ENCODE measurements at regions not wholly inside any gene's neighbourhood (a gene's known extent, or its start where the extent isn't known, plus 50 kb on each side); places are given as distances from the start of the nearest gene placed in this dataset.
A peak's percentile ranks its signal among the peaks of the same experiment; 100 is the strongest.

DNA sequence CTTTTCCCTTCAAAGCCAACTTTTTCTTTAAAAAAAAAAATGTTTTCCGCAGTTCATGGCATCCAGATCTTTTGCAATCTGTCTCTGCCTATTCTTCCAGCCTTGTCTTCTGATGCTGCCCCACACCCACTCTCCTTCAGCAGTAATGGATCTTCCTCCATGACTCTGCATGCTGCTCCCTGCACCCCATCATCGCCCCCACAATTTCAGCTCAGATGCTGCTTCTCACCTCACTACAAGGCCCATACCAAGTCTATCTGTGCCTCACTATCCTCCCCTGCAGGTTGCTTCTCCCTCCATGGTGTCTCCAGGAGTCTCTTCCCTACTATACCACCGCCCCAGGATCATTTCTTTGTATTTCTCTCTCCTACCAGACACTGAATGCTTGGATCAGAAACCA is 260.6 kb downstream of the ANAPC1 start:
- no peak overlapping the region for H3K14ac ChIP-seq (ENCODE audit: insufficient read length)
- CTCF ChIA-PET (ENCODE audit: partially characterized antibody): interaction anchor here (0.7 to 2.0 kb wide), 3 partner anchors 35 to 80 kb away, joined by 3 to 4 read pairs (median 3); no protein-coding TSS in a partner anchor

More for the DNA sequence above, 260.6 kb downstream of the ANAPC1 start:
- H4K8ac ChIP-seq (ENCODE audit: extremely low read depth, insufficient read depth, low read length): no peak overlapping the region
- no peak overlapping the region for H3K56ac ChIP-seq (replicated peaks; ENCODE audit: insufficient read length, low read depth, low read length)
- H3K4me1 ChIP-seq (replicated peaks in 1 of 4; ENCODE audit: control insufficient read depth in 3 of 4, insufficient read depth in 4 of 4, low read length in 3 of 4): no peaks in the 10 kb centered on the region
- H4K91ac ChIP-seq (replicated peaks; ENCODE audit: insufficient read length, low read length): no peak overlapping the region
- H3K4me2 ChIP-seq (ENCODE audit: insufficient read depth in 1 of 2, low read depth in 2 of 2, low read length in 2 of 2): no peak overlapping the region
- no peak overlapping the region for H3K9ac ChIP-seq (replicated peaks in 1 of 4; ENCODE audit: extremely low read depth in 1 of 4, low read depth in 3 of 4, low read length in 3 of 4)
- H3K36me3 ChIP-seq (ENCODE audit: control insufficient read depth in 2 of 4, insufficient read depth in 4 of 4, low read length in 3 of 4): no peaks in the 10 kb centered on the region
- H3K79me2 ChIP-seq (ENCODE audit: control insufficient read depth in 1 of 2, insufficient read depth in 2 of 2, low read length in 2 of 2): no peaks in the 10 kb centered on the region
- no peak overlapping the region for H3K27ac ChIP-seq (ENCODE audit: low read depth, low read length)
- H2BK5ac ChIP-seq (ENCODE audit: low read depth, low read length): no peak overlapping the region
- H2BK15ac ChIP-seq (ENCODE audit: low read length): no peak overlapping the region
- H3K9me3 ChIP-seq (ENCODE audit: insufficient read depth in 2 of 2, low read depth in 1 of 2, low read length in 1 of 2): no peaks in the 10 kb centered on the region; a peak in 1 of 4 replicates
- no peak overlapping the region for H2BK120ac ChIP-seq (replicated peaks; ENCODE audit: low read depth, low read length)
- H2BK20ac ChIP-seq (ENCODE audit: low read length): no peak overlapping the region
- FAIRE-seq (no peak), DNase-seq (ENCODE audit: low read depth in 1 of 2, low spot score in 2 of 2) (no peak)
- H3K23ac ChIP-seq (ENCODE audit: insufficient read length): no peak overlapping the region
- no peak overlapping the region for H2AFZ ChIP-seq (ENCODE audit: low read length)
- H4K20me1 ChIP-seq (replicated peaks in 1 of 2; ENCODE audit: control insufficient read depth in 1 of 2, insufficient read depth in 2 of 2, low read length in 2 of 2): no peaks in the 10 kb centered on the region
- H2BK12ac ChIP-seq (ENCODE audit: low read depth, low read length): no peak overlapping the region
- H3K4ac ChIP-seq (replicated peaks; ENCODE audit: insufficient read length, low read depth, low read length): no peak overlapping the region
- POLR2A ChIA-PET (ENCODE audit: partially characterized antibody): no interaction called here
- 93% methylated on average over 3 of the region's 3 CpGs; no CpG with 5 or more reads in 1 of the 2 experiments for WGBS, 2 experiments (ENCODE audit: extremely low coverage in 1 of 2, insufficient coverage in 1 of 2, insufficient read length in 1 of 2, insufficient replicate concordance in 2 of 2, low coverage in 1 of 2, low lambda C conversion rate in 2 of 2, missing lambda C conversion rate in 1 of 2)
- no peaks in the 10 kb centered on the region for H3K27me3 ChIP-seq (replicated peaks in 1 of 4; ENCODE audit: control insufficient read depth in 3 of 4, extremely low read depth in 1 of 4, insufficient read depth in 3 of 4, low read length in 3 of 4)
- H3K79me1 ChIP-seq (ENCODE audit: low read depth, low read length): no peaks in the 10 kb centered on the region
- no peak overlapping the region for H4K5ac ChIP-seq (ENCODE audit: insufficient read length, low read depth, low read length)
- H3K18ac ChIP-seq (ENCODE audit: extremely low read depth, low read length): no peak overlapping the region
- TF ChIP-seq TAF1 (IDR thresholded peaks at IDR 0.05; ENCODE audit: low read depth, low read length) (no peak), RAD21 (IDR thresholded peaks at IDR 0.05 in 1 of 2, conservative IDR thresholded peaks at IDR 0.05 in 1 of 2; ENCODE audit: low read depth in 2 of 2, low read length in 2 of 2) (peak; percentile 19 to 39; a peak in 3 of 4 replicates)
- H2AK5ac ChIP-seq (ENCODE audit: low read depth, low read length): no peak overlapping the region
- H3K4me3 ChIP-seq (ENCODE audit: extremely low read depth in 1 of 4, insufficient read depth in 2 of 4, low read depth in 3 of 4, low read length in 4 of 4): no peak overlapping the region
- no peaks in the 10 kb centered on the region for H3K23me2 ChIP-seq (ENCODE audit: low read depth, low read length)

Measured in H1 (cell line).